ENCODE measurements at regions not wholly inside any gene's neighbourhood (a gene's known extent, or its start where the extent isn't known, plus 50 kb on each side); places are given as distances from the start of the nearest gene placed in this dataset.

- no peak for DNase-seq
- no peak for ATAC-seq
- H3K27ac Mint-ChIP-seq = no peak overlapping the region
- no peaks in the 10 kb centered on the region for H3K9me3 ChIP-seq (ENCODE audit: control insufficient read depth, low read length, poor library complexity, severe bottlenecking)
- peaks cover 9% of the 10 kb centered on the region for H3K36me3 Mint-ChIP-seq (ENCODE audit: low read depth)
- H3K27me3 Mint-ChIP-seq = no peaks in the 10 kb centered on the region
- no peak overlapping the region for H3K4me3 Mint-ChIP-seq
- H3K4me1 Mint-ChIP-seq = peaks cover 10% of the 10 kb centered on the region
Measured at GRCh38 chr1:206415942-206416341, 54.3 kb upstream of the IKBKE start.

GRCh38 chr1:206417774-206418614 is 52.3 kb upstream of the IKBKE start:
- H3K36me3 Mint-ChIP-seq (ENCODE audit: low read depth) = peaks cover 9% of the 10 kb centered on the region
- no peak overlapping the region for H3K4me3 Mint-ChIP-seq
- peaks cover 8% of the 10 kb centered on the region for H3K4me1 Mint-ChIP-seq
- no peak overlapping the region for H3K27ac Mint-ChIP-seq
- ATAC-seq (no peak), DNase-seq (no peak)
- no peaks in the 10 kb centered on the region for H3K27me3 Mint-ChIP-seq
- H3K9me3 ChIP-seq (ENCODE audit: control insufficient read depth, low read length, poor library complexity, severe bottlenecking) = no peaks in the 10 kb centered on the region

GRCh38 chr1:206419250-206419649 is 51.0 kb upstream of the IKBKE start:
- Mint-ChIP-seq H3K36me3 (ENCODE audit: low read depth) (peaks cover 10% of the 10 kb centered on the region), H3K4me3 (no peak overlapping the region), H3K4me1 (peaks cover 3% of the 10 kb centered on the region), H3K27ac (no peak overlapping the region), H3K27me3 (no peaks in the 10 kb centered on the region)
- DNase-seq (no peak), ATAC-seq (no peak)
- H3K9me3 ChIP-seq (ENCODE audit: control insufficient read depth, low read length, poor library complexity, severe bottlenecking) = no peaks in the 10 kb centered on the region

- H3K27ac Mint-ChIP-seq = no peak overlapping the region
- H3K9me3 ChIP-seq (ENCODE audit: control insufficient read depth, low read length, poor library complexity, severe bottlenecking) = no peaks in the 10 kb centered on the region
- H3K4me1 Mint-ChIP-seq = peaks cover 3% of the 10 kb centered on the region
- ATAC-seq = no peak
- no peaks in the 10 kb centered on the region for H3K27me3 Mint-ChIP-seq
- H3K4me3 Mint-ChIP-seq = no peak overlapping the region
- DNase-seq = no peak
- H3K36me3 Mint-ChIP-seq (ENCODE audit: low read depth) = peaks cover 10% of the 10 kb centered on the region
Measured at GRCh38 chr1:206419783-206420182, 50.5 kb upstream of the IKBKE start.

GRCh38 chr1:206420471-206420870 is 49.8 kb upstream of the IKBKE start:
- peaks cover 10% of the 10 kb centered on the region for H3K36me3 Mint-ChIP-seq (ENCODE audit: low read depth)
- no peaks in the 10 kb centered on the region for H3K9me3 ChIP-seq (ENCODE audit: control insufficient read depth, low read length, poor library complexity, severe bottlenecking)
- H3K4me1 Mint-ChIP-seq = peaks cover 3% of the 10 kb centered on the region
- H3K4me3 Mint-ChIP-seq = no peak overlapping the region
- H3K27me3 Mint-ChIP-seq = no peaks in the 10 kb centered on the region
- no peak overlapping the region for H3K27ac Mint-ChIP-seq
- no peak for ATAC-seq
- no peak for DNase-seq

All from T-helper 17 cell (primary cell).